ENCODE measurements at regions not wholly inside any gene's neighbourhood (a gene's known extent, or its start where the extent isn't known, plus 50 kb on each side); places are given as distances from the start of the nearest gene placed in this dataset.

DNA sequence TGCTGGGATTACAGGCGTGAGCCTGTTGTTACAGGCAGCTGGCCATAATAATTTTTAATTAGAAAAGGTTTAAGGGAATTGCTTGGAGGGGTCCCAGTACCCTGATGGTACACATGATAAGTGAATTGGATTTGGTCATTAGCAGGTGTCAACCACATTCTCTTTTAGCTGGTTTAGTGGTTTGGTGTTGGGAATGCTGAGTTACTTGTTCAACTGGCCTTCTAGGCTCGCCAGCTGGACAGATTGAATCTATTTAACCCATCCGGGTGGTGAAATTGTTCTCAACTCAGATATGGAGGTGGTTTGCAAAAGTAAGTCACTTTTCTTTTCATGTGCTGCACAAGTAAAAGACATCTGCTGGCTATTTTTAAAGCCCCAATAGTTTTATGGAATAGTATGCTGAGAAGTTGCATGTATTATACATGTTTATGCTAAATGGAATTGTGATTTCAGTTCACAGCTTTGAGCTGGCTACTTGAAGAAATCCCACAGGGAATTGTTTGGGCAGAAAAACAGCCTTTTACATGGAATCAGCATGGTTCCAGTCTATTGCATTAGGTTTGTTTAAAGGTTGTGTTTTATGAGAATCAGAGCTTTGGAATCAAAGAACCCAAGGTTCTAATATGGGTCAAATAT lies 149.8 kb upstream of the SLC28A3 start:
- Mint-ChIP-seq H3K9me3 (peaks cover 7% of the 10 kb centered on the region), H3K4me1 (peaks cover 24% of the 10 kb centered on the region), H3K27ac (peak overlapping the region in 1 of 3 experiments; percentile 62), H3K27me3 (ENCODE audit: low read depth) (no peaks in the 10 kb centered on the region), H3K36me3 (ENCODE audit: low read depth) (no peaks in the 10 kb centered on the region), H3K4me3 (no peak overlapping the region)
- TF ChIP-seq, protein P1, sequence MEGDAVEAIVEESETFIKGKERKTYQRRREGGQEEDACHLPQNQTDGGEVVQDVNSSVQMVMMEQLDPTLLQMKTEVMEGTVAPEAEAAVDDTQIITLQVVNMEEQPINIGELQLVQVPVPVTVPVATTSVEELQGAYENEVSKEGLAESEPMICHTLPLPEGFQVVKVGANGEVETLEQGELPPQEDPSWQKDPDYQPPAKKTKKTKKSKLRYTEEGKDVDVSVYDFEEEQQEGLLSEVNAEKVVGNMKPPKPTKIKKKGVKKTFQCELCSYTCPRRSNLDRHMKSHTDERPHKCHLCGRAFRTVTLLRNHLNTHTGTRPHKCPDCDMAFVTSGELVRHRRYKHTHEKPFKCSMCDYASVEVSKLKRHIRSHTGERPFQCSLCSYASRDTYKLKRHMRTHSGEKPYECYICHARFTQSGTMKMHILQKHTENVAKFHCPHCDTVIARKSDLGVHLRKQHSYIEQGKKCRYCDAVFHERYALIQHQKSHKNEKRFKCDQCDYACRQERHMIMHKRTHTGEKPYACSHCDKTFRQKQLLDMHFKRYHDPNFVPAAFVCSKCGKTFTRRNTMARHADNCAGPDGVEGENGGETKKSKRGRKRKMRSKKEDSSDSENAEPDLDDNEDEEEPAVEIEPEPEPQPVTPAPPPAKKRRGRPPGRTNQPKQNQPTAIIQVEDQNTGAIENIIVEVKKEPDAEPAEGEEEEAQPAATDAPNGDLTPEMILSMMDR (IDR thresholded peaks at IDR 0.05; ENCODE audit: unreplicated experiment in 3 of 3) = no peak

DNA sequence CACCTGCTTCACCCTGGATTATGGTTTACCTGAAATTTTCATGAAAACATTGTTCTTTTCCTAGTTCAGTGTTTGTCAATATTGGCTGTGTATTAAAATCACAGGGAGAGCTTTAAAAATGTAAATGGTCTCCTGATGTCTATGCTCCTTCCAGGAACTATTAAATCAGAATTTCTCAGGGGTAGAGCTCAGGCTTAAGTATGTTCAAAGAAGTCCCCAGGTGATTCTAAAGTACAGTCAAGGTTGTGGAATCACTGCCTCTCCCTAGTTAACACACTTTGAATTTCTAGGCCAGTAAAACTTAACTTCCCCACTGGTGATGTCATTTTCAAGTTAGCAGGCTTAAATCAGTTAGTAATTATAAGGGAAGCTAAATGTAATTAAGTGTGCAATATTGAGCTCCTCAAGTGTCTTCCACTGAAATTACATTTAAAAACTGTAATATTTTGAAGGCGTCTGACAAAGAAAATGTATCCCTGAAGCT lies 150.3 kb upstream of the SLC28A3 start:
- Mint-ChIP-seq H3K4me3 (no peak overlapping the region), H3K27me3 (ENCODE audit: low read depth) (no peaks in the 10 kb centered on the region), H3K36me3 (ENCODE audit: low read depth) (no peaks in the 10 kb centered on the region), H3K9me3 (peaks cover 5% of the 10 kb centered on the region), H3K4me1 (peaks cover 24% of the 10 kb centered on the region), H3K27ac (peak overlapping the region in 2 of 3 experiments; percentile 62 to 75)
- TF ChIP-seq, protein P1 (IDR thresholded peaks at IDR 0.05; ENCODE audit: unreplicated experiment in 3 of 3) = no peak

DNA sequence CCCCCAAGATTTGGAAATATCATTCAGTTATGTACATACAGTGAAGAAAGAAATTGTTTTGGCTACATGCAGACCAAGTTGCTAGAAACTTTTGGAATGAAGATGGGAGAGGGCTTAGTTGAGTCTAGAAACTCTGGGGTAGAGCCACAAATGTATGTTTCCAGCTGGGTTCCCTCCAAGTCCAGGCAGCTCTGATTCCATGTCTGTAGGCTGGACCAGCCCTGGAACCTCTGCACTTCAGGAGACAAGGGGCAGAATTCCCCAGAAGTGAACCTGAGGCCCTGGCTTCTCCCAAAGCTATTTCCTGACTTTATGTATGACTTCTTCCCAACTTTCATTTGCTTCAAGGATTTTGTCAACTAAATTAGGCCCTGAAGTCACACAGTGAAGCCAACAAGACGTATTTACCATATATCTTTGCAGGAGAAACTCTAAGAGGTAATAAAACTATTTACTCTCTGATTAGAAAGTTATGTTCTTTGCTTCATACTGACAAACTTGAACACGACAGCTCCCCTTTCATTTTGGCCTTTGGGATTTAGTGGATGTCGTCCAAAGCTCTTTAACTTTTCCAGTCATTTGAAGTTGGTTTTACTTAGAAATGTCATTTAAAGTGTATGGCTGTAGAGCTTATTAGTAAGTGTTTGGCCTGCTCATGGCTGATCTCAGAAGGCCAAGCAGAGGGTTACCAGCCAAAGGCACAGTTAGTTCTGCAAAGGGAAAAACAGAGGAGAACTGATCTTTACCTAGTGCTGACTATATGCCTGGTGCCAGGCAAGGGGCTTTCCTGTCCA lies 152.0 kb upstream of the SLC28A3 start:
- H3K4me1 Mint-ChIP-seq = peaks cover 24% of the 10 kb centered on the region
- no peaks in the 10 kb centered on the region for H3K36me3 Mint-ChIP-seq (ENCODE audit: low read depth)
- peak overlapping the region; percentile 61 to 75 (median 68) for H3K27ac Mint-ChIP-seq
- no peaks in the 10 kb centered on the region for H3K27me3 Mint-ChIP-seq (ENCODE audit: low read depth)
- H3K9me3 Mint-ChIP-seq = peaks cover 5% of the 10 kb centered on the region
- TF ChIP-seq, protein P1 (IDR thresholded peaks at IDR 0.05; ENCODE audit: unreplicated experiment in 3 of 3) = no peak
- H3K4me3 Mint-ChIP-seq = no peak overlapping the region

DNA sequence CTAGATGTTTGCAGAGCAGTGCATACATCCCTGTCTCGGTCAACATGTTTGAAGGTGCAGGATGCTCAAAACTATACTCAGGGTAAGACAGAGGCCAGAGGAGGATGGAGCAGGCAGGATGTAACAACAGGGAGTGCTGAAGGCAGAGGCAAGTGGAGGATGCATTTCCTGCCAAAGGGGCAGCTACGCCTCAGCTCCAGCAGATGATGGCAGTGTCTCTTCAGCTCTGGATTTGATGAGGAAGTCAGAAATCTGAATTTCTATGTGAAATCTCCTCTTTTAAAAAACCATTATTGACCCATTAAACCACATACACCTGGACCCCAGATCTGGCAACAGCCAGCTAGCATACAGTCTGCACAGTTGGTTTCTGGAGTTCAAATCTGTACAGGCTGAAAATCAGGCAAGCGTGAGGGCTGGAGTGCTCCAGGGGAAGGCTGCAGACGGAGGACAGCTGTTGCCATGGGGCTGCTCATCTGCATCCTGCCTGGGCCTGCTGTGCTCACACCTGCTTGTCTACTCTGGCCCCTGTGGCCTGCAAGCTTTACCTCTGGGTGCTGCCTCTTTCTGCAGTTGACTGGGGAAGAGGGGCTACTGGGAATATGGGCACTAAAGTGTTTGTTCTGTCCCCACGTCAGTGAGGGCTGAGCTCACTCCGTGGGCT lies 152.9 kb upstream of the SLC28A3 start:
- no peaks in the 10 kb centered on the region for H3K27me3 Mint-ChIP-seq (ENCODE audit: low read depth)
- no peaks in the 10 kb centered on the region for H3K36me3 Mint-ChIP-seq (ENCODE audit: low read depth)
- TF ChIP-seq, protein P1 (IDR thresholded peaks at IDR 0.05; ENCODE audit: unreplicated experiment in 3 of 3) = no peak
- no peak overlapping the region for H3K4me3 Mint-ChIP-seq
- H3K27ac Mint-ChIP-seq = peak overlapping the region; percentile 61 to 75 (median 68)
- peaks cover 25% of the 10 kb centered on the region for H3K4me1 Mint-ChIP-seq
- H3K9me3 Mint-ChIP-seq = peaks cover 5% of the 10 kb centered on the region

DNA sequence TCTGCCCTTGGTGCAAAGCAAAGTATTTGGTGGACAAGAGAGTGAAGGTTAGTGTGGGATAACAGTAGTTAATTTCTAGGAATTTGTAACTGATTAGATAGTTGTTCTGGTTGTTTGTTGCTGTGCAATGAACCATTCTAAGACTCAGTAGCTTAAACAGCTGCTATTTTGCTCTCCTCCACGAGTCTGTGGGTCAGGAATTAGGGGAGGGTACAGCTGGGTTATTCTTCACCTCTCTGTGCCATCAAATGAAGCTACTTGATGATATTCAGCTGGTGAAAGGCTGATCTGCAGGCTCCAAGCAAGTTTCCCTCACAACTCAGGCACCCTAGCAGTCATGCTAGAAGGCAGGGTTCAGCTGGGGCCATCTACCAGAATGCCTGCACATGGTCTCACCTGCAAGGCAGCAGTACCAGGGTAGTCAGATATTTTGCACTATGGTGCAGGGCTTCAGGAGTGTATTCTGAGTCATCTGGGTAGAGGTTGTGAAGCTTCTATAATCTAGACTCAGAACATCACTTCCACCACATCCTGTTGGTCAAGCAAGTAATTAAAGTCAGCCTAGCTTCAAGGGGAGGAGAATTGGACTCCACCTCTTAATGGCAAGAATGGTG lies 159.5 kb upstream of the SLC28A3 start:
- Mint-ChIP-seq H3K27me3 (ENCODE audit: low read depth) (no peaks in the 10 kb centered on the region), H3K4me1 (peaks cover 29% of the 10 kb centered on the region), H3K9me3 (peaks cover 8% of the 10 kb centered on the region), H3K36me3 (ENCODE audit: low read depth) (no peaks in the 10 kb centered on the region), H3K4me3 (peak overlapping the region in 1 of 3 experiments; percentile 38), H3K27ac (peak overlapping the region; percentile 72 to 83 (median 76))
- TF ChIP-seq, protein P1 (IDR thresholded peaks at IDR 0.05; ENCODE audit: unreplicated experiment in 3 of 3) = no peak

All from nephron (organoid).